GM19324 (cell line): ENCODE measurements at regions not wholly inside any gene's neighbourhood (a gene's known extent, or its start where the extent isn't known, plus 50 kb on each side); places are given as distances from the start of the nearest gene placed in this dataset.

ENCODE experiments used
- ATAC-seq: cut with Tn5 transposase; IDR thresholded peaks from one replicate; pipeline ENCODE4 v1.9.1; 2021; ENCODE audit warnings: mild to moderate bottlenecking, moderate library complexity; ENCODE audit not compliant: unreplicated experiment, low FRiP score

DNA sequence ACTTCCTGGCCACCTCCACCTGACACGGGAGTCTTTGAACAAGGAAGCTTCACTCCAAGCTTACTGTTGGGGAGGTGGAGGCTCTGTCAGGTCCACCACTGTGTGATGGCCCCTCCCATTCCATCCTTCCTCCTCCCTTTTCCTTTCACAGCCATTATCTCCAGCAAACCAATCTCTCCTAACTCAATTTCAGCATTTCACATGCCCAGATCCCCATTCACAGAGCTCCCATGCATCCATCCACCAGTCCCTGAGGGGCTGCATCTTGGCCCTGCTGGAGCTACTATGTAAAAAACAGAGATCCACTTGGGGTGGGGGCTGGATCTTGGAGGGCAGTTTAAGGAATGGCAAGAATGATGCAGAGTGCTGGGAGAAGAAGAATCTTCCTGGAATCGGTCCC is 129.0 kb upstream of the COPS8 start:
- ATAC-seq, result no peak

DNA sequence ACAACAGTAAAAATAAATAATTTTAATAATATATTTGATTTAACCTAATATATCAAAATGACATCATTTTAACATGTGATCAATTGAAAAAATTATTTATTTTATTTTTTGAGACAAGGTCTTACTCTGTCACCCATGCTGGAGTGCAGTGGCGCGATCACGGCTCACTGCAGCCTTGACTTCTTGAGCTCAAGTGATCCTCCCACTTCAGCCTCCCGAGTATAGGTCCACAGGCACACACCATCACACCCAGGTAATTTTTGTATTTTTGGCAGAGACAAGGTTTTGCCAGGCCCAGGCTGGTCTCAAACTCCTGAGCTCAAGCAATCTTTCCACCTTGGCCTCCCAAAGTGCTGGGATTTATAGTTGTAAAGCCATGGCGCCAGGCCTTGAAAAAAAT is 126.7 kb upstream of the COPS8 start:
- no peak for ATAC-seq

DNA sequence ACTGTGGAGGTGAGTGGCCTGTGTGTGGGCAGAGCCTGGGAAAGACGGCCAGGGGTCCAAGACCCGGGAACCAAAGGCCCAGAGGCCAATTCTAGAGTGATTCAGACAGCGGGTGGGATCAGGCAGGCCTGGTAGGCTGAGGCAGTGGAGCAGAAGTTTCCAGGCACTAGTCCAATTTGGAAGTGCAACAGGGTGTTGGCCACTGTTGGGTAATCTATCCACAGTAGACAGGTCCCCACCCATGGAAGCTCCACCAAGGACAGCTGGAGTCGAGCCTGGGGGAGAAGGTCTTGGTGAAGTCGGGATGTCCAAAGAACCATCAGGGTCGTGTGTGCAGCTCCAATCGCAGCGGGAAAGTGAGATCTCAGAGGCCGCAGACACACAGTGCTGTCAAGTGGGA is 125.8 kb upstream of the COPS8 start:
- ATAC-seq, result no peak

DNA sequence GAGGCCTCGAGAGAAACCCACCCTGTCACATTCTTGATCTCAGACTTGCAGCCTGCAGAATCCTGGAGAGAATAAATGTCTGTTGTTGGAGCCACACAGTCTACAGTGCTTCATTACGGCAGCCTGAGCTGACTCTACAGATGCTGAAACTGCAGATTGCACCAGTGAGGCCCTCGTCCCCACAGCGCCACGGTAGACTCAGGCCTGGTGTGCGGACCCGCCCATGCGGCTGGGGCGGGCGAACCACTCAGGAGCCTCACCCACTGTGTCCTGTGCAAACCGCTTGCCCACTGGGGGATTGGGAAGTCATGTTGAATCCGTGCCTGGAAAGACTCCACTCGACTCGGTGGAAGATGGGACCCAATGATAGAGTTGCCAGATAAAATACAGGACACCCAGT is 125.2 kb upstream of the COPS8 start:
- no peak for ATAC-seq

DNA sequence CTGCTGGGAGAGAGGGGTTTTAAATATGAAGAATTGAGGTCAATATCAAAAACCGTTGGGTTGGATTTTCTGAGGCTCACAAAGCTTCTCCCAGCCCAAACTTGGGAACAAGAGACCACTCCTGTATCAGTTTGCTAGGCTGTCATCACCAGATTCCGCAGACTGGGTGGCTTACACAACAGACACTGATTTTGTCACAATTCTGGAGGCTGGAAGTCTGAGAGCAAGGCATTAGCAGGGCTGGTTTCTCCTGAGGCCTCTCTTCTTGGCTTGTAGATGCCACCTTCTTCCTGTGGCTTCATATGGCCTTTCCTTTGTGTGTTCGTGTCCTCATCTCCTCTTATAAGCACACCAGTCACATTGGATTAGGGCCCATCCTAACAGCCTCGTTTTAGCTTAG is 122.9 kb upstream of the COPS8 start:
- ATAC-seq, result no peak

DNA sequence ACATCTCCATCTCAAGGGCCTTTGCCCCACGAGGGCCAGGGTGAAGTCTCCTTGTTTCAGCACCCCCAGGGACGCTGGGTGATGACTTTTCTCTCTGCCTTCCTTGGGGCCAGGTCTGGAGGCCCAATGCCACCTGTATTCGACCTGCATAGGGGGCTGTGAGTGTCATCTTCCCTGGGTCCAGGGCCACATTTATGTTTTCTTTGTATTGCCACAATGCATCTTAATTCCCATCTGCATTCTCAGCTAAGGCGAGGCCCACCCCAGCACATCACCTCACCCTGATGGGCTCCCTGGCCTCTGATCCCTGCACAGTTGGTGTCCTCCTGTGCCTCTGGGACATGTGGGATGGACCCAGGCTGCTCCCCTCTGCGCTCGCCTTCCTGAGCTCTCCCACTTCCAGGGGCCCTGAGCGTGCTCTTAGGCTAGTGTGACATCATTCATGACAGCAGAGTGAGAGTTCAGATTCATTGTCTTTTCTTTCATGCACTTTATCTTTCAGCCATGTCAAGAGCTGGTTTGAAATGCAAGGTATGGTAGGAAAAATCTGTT is 122.0 kb upstream of the COPS8 start:
- no peak for ATAC-seq

DNA sequence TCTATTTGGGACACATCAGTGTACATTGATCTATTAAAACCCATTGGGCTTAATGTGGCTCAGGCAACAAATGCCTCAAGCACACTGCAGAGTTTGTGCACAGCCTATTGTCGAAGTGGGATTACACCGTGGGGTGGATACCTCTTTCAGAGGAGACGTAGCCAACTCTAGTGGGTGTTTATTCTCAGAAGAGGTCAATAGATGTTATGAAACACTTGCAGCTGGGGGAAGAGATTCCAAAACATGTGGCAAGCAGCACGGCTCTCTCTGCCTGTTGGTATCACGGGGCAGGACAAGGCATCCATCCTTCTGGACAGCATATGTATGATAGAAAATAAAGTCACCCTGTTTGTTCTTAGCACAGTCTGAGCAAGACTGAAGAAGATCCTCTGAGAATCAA is 121.4 kb upstream of the COPS8 start:
- ATAC-seq, result no peak

DNA sequence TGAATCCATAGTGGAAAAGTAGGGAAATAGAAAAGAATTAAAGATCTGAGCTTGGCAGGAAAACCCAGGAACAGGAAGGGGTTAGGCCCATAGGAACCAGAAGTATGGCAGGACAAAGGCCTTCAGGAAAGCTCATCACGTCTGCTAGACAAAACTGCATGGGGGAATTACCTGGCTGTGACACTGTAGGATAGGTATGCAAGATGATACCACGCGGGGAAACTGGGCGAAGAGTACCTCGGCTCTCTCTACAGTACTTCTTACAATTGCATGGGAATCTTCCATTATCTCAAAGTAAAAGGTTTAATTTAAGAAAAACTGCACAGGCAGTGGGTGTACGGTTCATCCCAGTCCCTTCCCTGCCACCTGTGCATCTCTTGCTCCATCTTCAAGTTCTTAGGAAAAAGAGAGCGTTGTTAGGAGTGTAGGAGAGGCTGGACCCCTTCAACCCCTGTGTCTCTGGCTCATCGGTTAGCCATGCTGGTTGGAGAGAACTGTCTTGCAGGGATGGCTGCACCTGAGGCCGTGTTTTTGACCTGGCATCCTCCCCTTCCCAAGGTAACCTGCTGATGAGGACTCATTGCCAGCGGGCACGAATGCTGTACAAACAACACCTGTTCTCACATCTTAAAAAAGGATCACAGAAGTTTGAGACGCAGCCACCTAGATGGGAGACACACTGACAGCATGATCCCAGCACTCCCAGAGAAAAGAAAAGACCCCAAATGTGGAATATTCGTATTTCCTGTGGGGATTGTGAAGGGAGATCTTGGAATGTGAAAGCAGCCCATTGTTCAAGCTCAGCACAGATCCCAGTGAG is 120.5 kb upstream of the COPS8 start:
- no peak for ATAC-seq

DNA sequence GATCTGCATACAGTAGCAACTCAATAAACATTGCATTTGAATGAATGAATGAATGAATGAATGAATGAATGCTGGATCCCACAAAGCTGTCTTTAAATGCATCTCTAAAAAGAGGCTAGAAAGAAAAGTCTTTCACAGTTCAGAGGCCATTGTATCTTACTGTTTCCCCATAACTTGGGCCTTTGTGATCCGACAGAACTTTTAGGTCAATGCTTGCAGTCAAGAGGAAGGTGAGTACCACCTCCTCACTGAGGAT is 119.9 kb upstream of the COPS8 start:
- ATAC-seq, result no peak

DNA sequence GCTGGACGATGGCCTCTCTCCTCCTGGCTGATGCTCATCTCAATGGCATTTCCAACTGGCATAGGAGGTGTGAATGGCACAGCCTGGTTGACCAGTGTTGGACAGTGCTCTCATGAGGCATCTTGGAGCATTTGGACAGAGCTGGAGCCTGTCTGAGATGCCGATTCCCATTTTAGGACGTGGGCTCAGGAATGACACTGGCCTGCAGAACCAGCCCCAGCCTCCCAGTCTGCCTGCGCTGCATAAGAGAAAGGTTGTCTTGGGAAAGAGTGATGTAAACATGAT is 118.2 kb upstream of the COPS8 start:
- no peak for ATAC-seq

DNA sequence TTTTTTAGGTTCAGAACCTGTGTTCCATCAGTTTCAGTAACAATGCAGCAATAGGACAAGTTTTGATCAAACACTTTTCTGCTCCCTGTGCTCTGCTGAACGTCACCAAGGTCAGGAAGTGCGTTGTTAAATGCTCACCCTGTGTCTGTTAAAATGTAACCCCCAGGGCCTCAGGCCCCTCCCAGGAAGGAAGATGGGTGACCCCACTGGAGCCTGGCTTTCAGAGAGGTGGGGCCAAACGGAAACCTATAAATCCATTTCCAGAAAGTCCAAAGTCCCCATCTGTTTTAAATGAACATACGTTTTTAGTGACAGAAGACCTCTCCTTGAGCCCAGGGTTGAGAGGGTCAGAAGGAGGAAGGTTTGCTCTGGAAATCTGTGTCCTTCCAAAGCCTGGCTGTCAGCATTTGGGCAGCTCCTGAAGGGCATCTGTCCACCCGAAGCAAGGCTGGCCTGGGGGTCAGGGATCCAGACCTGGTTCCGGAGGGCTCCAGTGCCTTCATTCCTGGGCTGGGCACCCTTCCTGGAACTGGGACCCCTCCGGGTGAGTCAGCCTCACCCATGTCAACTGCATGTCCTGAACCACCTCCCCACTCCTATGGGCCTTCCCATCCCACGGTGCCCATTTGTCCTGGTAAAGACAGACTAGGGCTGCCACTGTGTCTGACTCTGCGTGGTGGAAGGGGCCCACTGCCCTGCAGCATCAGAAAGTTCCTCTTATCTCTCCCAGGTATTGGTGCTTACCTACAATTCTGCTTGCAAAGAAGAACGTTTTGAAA is 117.4 kb upstream of the COPS8 start:
- ATAC-seq, result peak; percentile 70

DNA sequence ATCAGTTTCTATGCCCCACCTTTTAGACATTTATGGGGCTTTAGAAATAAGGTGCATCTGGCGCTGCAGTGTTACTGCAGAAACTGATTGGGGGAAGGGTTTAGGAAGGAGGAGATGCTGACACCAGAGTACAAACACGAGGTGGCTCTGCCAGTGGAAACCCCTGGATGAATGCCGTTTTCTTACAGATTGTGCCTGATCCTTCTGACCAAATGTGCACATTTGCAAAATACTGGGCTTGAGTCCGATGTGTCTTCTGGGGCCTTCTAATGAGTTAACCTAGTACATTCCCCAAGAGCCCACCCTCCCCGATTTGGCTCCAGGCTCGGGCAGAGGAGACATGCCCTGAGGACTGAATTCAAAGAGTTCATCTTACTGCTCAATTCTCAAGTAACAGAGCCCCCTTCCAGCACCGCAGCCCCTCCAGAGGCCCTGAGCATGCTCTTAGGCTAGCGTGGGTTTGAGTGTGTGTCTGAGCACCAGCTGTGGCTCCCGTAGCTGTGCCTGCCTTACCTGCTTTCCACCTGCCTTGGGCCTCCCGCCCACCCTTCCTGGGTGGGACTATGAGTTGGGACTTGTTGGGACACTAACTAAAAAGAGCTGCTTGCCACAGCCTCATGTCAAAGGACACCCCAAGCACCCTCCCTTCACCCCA is 116.7 kb upstream of the COPS8 start:
- ATAC-seq, result no peak

DNA sequence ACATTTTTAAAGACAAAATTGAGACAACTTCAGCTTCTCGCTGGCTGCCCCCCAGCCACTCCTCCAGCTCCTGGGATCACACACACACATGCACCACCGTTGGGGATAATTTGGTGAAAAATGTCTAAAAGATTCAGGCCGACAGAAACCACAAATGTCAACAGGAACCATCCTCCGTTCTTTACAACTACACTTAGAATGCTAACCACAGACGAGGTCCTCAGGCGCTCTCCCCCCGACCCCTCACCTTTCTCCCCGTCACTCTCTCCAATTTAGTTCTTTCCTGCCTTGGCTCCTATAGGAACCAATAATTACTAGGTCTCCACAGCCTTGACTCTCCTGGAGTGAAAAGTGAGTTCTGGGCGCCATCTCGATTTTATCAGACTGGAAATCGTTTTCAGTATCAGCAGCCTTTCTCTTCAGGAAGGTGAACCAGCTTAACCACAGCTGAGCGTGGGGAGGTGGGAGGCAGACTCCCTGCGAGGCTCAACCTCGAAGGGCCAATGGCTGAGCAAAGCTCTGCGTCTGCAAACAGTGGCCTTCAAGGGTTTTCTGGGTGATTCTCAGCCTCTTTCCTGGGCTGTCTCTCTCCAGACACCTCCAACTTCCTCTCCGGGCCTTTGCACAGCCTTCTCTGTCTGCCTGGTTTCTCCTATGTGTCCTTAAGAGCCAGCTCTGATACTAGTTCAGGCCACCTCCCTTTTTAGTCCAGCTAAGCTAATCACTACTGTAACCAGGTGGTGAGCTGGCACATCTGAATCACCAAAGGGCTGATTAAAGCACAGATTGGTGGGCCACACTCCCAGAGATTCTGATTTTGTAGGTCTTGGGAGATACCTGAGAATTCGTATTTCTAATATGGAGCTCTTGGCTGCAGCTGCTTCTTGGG is 115.7 kb upstream of the COPS8 start:
- ATAC-seq, result no peak

DNA sequence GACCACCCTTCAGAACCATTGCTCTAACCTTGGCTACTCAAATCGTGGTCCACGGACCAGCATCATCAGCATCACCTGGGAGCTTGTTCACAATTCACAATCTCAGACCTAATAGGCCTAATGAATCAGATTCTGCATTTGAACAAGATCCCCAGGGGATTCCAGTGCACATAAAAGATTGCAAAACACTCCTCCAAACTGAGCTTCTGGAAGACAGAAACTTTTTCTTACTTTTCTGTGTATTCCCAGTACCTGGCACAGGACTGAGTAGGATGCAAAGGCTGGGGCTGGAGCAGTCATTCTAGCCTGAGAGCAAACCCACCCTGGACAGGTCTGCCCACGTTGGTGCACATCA is 115.1 kb upstream of the COPS8 start:
- ATAC-seq, result no peak

DNA sequence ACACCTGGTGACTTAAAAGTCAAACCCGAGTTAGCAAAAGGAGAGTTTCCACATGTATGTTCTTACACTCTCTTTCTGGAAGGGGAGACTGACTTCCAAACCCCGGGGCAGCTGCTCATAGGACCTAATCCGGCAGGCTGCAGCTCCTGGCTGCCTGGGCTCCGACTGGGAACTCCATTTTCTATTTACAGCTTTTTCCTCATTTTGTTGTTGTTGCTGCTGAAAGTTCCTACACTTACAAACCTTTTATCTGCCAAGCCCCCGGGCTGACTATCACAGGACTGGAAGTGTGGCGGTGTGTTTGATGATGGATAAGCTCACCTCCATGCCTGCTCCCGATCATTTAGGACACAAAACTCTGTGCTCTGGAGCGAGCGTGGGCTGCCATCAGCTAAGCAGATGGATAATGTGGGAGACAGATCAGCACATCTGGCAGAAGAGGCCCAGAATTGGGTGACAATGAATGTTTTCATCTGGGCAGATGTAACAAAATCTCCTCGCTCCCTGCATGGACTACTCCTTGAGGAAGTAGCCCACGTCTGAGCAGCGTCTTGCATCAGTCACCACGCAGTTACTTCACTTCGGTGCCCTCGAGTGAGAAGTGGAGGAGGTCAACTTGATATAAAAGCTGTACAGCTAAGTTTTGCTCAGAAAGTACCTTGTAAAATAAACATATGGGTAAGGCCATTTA is 114.4 kb upstream of the COPS8 start:
- no peak for ATAC-seq

DNA sequence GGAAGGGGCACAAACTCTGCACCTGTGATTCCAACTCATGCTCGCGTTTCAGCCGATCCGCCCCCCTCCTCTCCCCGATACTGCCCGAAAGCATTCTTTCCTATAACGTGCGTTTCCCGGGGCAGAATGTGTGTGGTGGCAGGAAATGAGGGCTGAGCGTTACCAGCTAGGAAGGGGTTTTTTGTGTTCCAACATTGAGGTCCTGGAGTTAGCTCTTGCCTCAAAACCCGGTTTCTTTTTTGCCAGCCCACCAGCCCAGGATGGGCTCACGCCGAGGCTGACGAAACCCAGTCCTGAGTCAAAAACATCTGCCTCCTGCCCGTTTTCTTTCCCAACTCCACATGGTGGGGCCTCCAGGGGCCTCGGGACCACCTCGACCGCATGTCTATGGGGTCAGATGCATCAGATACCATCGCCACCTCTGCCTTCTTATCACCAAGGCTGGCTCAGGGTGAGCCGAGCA is 113.7 kb upstream of the COPS8 start:
- no peak for ATAC-seq

DNA sequence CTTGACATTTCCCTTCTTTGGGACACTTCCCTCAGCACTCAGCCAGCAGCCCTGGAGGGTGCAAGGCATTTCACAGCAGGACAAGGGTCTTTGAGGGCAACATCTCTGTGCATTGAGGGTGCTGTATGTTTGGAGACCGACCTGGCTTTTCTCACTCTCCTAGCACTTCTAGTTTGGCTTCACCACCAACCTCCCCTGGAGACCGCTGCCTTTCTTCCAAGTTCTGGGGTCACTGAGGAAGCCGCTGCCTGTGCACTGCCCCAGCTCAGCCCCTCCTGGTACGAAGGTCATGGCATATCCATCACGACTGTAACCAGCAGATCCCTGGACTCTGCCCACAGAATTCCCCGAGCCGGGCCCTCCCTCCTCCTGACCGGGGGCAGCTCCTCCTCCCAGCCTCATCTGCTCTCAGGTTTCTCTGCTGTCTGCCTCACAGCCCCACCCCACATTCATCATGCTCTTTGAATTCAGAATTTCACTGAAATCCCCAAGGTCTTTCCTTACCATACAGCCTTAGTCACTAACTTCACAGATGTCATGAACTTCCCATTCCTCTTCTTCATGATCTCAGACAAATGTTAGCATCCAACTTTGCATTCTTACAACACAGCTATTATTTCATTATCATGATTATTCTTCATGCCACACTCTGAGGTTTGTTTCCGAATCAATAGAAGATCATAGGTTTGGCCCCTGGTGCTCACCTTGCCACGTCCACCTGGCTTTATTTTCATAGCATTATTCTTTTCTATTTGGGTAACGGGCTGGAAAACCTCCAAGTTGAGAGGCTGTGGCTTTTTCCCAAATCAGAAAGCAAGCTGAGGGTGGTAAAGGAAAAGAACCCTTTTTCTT is 113.0 kb upstream of the COPS8 start:
- no peak for ATAC-seq

DNA sequence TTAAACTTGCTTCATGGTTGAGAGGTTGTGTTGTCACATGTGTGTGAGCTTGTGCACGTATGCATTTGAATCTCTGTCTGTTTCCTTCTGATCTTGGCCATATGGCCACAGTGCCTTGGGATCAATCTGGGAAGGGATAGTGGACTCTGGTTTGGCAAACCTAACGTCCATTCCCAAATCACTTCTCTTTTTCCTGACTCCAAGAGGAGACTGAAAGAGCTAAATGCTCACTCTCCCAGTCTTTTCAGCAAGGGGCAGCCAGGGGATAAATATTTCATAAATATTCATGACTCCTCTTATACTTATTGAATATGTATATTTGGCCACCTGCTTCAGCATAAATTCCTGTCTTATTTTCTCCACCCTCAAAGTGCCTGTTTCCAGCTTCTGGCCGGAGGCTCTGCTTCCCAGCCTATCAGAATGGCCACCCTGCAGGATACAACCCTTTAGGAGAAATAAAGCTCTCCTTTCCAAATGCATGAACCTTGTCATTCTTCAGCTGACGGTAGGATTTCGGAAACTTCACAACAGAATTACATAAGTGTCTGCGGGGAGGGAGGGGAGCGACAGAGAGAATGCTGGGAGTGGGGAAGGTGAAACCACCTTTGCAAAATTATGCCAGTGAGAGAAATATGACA is 112.2 kb upstream of the COPS8 start:
- ATAC-seq, result no peak

DNA sequence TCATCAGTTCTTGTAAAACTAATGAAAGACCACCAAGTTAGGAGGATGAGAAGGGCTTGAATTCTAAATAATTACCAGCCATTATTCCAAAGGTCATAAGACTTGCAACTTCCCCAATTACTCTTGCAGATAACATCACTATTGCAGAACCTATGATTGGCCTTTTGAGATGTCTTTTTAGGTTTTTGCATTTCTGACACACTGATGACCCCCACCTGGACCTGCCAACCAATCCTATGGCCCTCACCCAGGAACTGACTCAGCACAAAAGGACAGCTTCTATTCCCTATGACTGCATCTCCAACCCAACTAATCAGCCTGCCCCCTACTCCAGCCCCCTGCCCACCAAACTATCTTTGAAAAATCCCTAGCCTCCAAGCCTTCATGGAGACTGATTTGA is 111.5 kb upstream of the COPS8 start:
- no peak for ATAC-seq
